Peyer's patch (tissue), 4 donors: ENCODE measurements at regions not wholly inside any gene's neighbourhood (a gene's known extent, or its start where the extent isn't known, plus 50 kb on each side); places are given as distances from the start of the nearest gene placed in this dataset.
"Not testable (repeated sequence)": the region's sequence is repeated elsewhere in the genome, so short reads cannot be mapped to it uniquely, and the experiment has no call there.

Source experiments
- DNase-seq, 3 donors: peaks; one replicate each; pipeline ENCODE4 v3.0.0-alpha.2; 2017 to 2019
- H3K27ac ChIP-seq, 4 donors: fragments of 200-600 bp; sonication (generic); one replicate each; pipeline ENCODE4 v1.5.1; 2016 to 2019
- H3K27me3 ChIP-seq, 2 donors: fragments of 200-600 bp; sonication (generic); one replicate each; pipeline ENCODE4 v1.5.1; 2019
- H3K36me3 ChIP-seq, 3 donors: fragments of 200-600 bp; sonication (generic); one replicate each; pipeline ENCODE4 v1.5.1; 2016 to 2019
- H3K4me1 ChIP-seq, 4 donors: fragments of 200-600 bp; sonication (generic); one replicate each; pipeline ENCODE4 v1.5.1; 2016 to 2019
- H3K4me3 ChIP-seq, 4 donors: fragments of 200-600 bp; sonication (generic); 1 replicate in 3 of 4; 2 replicates in 1 of 4; pipeline ENCODE4 v1.5.1; 2016 to 2019; ENCODE audit warnings: mild to moderate bottlenecking in 1 of 4
- H3K9me3 ChIP-seq, 4 donors: fragments of 200-600 bp; sonication (generic); one replicate each; pipeline ENCODE4 v1.5.1; 2016 to 2019; ENCODE audit warnings: mild to moderate bottlenecking in 1 of 4
- CTCF ChIP-seq, 6 experiments: fragments of 450-650 bp in 4 of 6; fragments of 200-600 bp in 2 of 6; sonication (generic) in 1 of 6; IDR thresholded peaks; one replicate each; pipeline ENCODE4 v1.5.1; 2017 to 2019; ENCODE audit warnings: antibody characterized with exemption in 6 of 6, mild to moderate bottlenecking in 3 of 6, moderate library complexity in 1 of 6
- POLR2A ChIP-seq, 2 donors: fragments of 450-650 bp; IDR thresholded peaks; one replicate each; pipeline ENCODE4 v1.5.1; 2017; ENCODE audit warnings: antibody characterized with exemption in 2 of 2, mild to moderate bottlenecking in 2 of 2, moderate library complexity in 2 of 2

DNA sequence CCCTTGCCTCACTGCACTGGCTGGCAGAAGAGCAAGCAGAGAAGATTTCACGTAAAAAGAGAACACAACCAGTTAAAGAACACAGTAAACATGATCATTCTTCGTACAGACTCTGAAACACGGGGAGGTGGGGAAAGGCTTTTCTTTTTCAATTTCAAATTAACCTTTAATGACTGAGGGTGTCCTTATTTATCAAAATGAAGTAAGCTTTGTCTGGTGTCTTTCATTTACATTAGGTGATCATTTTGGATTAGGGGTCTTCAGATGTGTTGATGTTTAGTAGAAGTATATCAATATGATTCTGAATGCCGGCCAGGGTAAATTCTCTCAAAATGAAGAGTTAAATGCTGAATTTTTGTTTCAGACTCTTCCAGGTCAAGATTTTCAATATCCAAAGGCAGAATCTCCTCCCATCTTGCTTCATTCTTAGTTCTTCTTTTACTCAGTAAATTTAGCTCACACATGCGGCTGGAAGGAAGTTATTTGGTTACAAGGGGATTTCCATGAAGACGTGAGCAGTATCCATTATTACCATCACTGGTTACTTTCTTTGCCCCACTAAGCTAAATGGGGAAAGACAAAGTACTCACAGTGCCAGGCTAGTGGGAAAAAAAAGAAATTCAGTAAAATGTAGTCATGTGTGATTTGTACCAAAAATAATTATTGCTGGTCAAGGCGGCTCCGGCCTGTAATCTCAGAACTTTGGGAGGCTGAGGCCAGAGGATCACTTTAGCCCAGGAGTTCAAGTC, 272.2 kb upstream of the NR2F2 start:
- Histone ChIP-seq H3K27me3 (no peaks in the 10 kb centered on the region), H3K4me3 (no peak overlapping the region), H3K9me3 (no peaks in the 10 kb centered on the region), H3K27ac (no peak overlapping the region), H3K4me1 (peaks cover 0 to 6% (median 0%) of the 10 kb centered on the region in 4 donors), H3K36me3 (no peaks in the 10 kb centered on the region)
- TF ChIP-seq POLR2A (IDR thresholded peaks at IDR 0.05) (no peak), CTCF (IDR thresholded peaks at IDR 0.05) (no peak)
- no peak for DNase-seq

GRCh38 chr15:96058852-96059103, 271.7 kb upstream of the NR2F2 start:
- H3K4me1 ChIP-seq, H3K9me3 ChIP-seq, H3K27me3 ChIP-seq, H3K27ac ChIP-seq, H3K36me3 ChIP-seq, H3K4me3 ChIP-seq, DNase-seq: not testable (repeated sequence)

GRCh38 chr15:96060591-96060990, 269.9 kb upstream of the NR2F2 start:
- not testable (repeated sequence) for H3K4me3 ChIP-seq

GRCh38 chr15:96064351-96064756, 266.1 kb upstream of the NR2F2 start:
- H3K27ac ChIP-seq = no peak overlapping the region
- H3K4me1 ChIP-seq = no peaks in the 10 kb centered on the region
- no peaks in the 10 kb centered on the region for H3K36me3 ChIP-seq
- no peak for TF ChIP-seq POLR2A (IDR thresholded peaks at IDR 0.05)
- no peak for TF ChIP-seq CTCF (IDR thresholded peaks at IDR 0.05)
- DNase-seq = no peak
- no peaks in the 10 kb centered on the region for H3K9me3 ChIP-seq
- no peaks in the 10 kb centered on the region for H3K27me3 ChIP-seq
- H3K4me3 ChIP-seq = no peak overlapping the region

More at GRCh38 chr15:96060591-96060990, 269.9 kb upstream of the NR2F2 start:
- H3K4me1 ChIP-seq, H3K36me3 ChIP-seq, H3K27ac ChIP-seq, H3K9me3 ChIP-seq, DNase-seq, H3K27me3 ChIP-seq: not testable (repeated sequence)

DNA sequence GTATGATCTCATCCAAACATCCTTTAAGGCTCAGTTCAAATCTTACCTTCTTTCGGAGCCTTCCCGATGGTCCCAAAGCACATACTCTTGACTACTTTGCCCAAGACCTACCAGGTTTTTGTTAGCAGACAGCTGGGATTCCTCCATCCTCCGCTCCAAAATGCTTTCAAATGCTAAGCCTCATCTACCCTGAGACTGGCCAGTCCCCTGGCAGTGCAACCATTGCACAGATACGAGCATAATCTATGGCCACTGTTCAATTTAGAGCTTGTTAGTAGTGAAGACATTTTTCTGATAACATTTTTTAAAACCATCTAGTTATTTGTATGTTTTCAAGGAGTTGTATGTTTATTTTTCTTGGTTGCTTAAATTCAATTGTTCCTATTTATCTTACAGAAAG, 264.4 kb upstream of the NR2F2 start:
- H3K4me1 ChIP-seq = no peaks in the 10 kb centered on the region
- no peak overlapping the region for H3K4me3 ChIP-seq
- H3K27me3 ChIP-seq = no peaks in the 10 kb centered on the region
- H3K27ac ChIP-seq = no peak overlapping the region
- no peaks in the 10 kb centered on the region for H3K36me3 ChIP-seq
- no peak for DNase-seq
- no peaks in the 10 kb centered on the region for H3K9me3 ChIP-seq
- no peak for TF ChIP-seq CTCF (IDR thresholded peaks at IDR 0.05)
- TF ChIP-seq POLR2A (IDR thresholded peaks at IDR 0.05) = no peak

- no peak for TF ChIP-seq POLR2A (IDR thresholded peaks at IDR 0.05)
- no peak for TF ChIP-seq CTCF (IDR thresholded peaks at IDR 0.05)
- H3K4me1 ChIP-seq = no peaks in the 10 kb centered on the region
- no peak for DNase-seq
Measured at GRCh38 chr15:96066852-96067495, 263.5 kb upstream of the NR2F2 start.

GRCh38 chr15:96067677-96068076, 262.8 kb upstream of the NR2F2 start:
- Histone ChIP-seq H3K27me3 (no peaks in the 10 kb centered on the region), H3K4me1 (no peaks in the 10 kb centered on the region), H3K4me3 (no peak overlapping the region), H3K27ac (no peak overlapping the region), H3K9me3 (no peaks in the 10 kb centered on the region), H3K36me3 (no peaks in the 10 kb centered on the region)
- no peak for TF ChIP-seq CTCF (IDR thresholded peaks at IDR 0.05)
- no peak for TF ChIP-seq POLR2A (IDR thresholded peaks at IDR 0.05)
- DNase-seq = no peak

More at GRCh38 chr15:96066852-96067495, 263.5 kb upstream of the NR2F2 start:
- Histone ChIP-seq H3K9me3 (no peaks in the 10 kb centered on the region), H3K27me3 (no peaks in the 10 kb centered on the region), H3K36me3 (no peaks in the 10 kb centered on the region), H3K4me3 (no peak overlapping the region), H3K27ac (no peak overlapping the region)
